Fibroblast of villous mesenchyme (primary cell): ENCODE measurements at regions not wholly inside any gene's neighbourhood (a gene's known extent, or its start where the extent isn't known, plus 50 kb on each side); places are given as distances from the start of the nearest gene placed in this dataset.

ENCODE experiments used
- DNase-seq: peaks from one replicate; pipeline ENCODE4 v3.0.0-alpha.2; 2010; ENCODE audit warnings: low read depth
- H3K4me3 ChIP-seq: 2 replicates; pipeline ENCODE4 v1.5.1; 2011; ENCODE audit warnings: low read depth, mild to moderate bottlenecking, low read length
- TF ChIP-seq, protein P1 (sequence below): IDR thresholded peaks from 2 replicates; pipeline ENCODE4 v1.5.1; 2012; ENCODE audit warnings: low read depth, mild to moderate bottlenecking, low read length; ENCODE audit not compliant: insufficient read depth

- TF ChIP-seq, protein P1, sequence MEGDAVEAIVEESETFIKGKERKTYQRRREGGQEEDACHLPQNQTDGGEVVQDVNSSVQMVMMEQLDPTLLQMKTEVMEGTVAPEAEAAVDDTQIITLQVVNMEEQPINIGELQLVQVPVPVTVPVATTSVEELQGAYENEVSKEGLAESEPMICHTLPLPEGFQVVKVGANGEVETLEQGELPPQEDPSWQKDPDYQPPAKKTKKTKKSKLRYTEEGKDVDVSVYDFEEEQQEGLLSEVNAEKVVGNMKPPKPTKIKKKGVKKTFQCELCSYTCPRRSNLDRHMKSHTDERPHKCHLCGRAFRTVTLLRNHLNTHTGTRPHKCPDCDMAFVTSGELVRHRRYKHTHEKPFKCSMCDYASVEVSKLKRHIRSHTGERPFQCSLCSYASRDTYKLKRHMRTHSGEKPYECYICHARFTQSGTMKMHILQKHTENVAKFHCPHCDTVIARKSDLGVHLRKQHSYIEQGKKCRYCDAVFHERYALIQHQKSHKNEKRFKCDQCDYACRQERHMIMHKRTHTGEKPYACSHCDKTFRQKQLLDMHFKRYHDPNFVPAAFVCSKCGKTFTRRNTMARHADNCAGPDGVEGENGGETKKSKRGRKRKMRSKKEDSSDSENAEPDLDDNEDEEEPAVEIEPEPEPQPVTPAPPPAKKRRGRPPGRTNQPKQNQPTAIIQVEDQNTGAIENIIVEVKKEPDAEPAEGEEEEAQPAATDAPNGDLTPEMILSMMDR: no peak
- H3K4me3 ChIP-seq: no peak overlapping the region
- peak; percentile 65 for DNase-seq
Measured at GRCh38 chr6:71388068-71388744, 99.6 kb downstream of the OGFRL1 start.

DNA sequence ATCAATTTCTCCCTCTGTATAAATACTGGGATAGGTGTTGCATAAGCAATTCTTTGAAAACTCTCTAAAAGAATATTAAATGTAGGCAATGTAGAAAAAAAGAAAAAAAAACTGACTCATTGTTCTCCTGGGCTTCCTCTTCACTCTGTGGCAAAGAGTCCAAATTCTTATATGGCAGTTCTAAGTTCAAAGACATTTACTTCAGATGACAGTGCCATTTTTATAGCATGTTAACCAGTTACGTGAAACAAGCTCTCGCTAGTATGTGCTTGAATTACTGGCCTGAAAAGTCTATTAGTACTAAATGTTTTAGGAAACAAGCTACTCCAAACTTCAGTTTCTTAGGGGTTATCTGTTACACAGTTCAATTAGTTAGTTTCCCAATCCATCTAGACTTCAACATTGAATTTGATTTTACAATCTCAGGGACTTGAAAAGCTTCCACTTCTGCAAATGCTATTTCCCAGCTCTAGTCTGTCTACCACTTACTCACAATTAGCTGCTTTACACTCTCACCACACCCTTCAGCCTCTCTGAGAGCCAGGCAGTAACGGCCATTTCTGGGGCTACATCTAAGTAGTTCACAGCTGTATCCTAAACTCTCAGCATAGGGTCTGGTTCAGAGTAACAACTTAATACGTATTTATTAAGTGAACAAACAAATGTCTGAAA is 100.4 kb downstream of the OGFRL1 start:
- TF ChIP-seq, protein P1: no peak
- no peak overlapping the region for H3K4me3 ChIP-seq
- no peak for DNase-seq

DNA sequence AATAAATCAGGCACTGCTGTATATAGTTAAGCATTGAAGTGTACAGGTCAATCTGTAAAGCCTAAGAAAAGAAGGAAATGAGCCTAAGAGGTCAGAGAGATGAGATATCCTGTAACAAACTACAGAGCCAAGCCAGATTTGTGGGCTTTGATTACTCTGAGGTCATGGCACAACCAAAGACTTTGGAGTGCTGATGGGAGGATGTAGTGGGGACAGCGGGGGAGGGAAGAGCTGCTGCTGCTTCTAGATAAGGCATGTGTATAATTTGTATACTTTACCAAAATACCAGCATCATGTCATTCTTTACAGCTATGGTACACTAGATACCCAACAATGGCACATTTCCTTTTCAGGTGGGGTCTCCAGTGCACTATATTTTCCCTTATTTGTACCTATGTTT is 102.5 kb downstream of the OGFRL1 start:
- no peak for DNase-seq
- H3K4me3 ChIP-seq: no peak overlapping the region
- TF ChIP-seq, protein P1: no peak

DNA sequence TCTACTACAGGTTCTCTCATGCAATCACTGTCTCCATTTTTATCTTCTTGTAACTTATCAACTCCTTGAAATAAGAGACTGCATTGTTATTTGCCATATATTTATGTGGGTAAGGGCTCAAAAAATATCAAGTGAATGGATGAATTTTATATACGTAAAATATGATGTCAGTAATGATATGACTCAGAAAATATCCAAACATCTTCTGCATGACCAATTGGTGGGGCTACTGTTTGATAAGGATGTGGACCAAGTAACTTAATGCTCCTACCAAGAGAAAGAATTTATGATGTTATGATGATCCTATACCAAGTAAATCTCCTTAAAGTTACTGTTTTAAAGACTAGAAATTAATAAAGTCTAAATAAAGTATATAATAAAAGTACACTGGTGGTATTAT is 103.7 kb downstream of the OGFRL1 start:
- peak; percentile 28 for DNase-seq
- TF ChIP-seq, protein P1: no peak
- no peak overlapping the region for H3K4me3 ChIP-seq

DNA sequence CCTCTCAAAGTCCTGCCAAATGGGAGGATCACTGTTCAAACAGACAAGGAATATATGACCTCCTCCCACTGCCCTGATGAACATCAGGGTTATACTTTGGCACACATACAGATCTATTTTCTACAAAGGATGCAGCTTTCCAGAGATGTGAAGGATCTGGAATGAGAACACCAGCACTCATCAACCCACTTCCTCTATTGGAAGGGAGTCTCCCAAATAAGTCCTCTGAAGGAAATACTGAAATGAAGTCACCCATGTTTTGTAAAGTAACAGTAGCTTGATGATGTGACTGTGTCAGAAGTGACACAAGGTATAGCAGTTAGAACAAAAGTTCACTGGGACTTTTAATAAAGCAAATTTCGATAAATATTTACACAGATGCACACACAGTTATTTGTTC is 104.9 kb downstream of the OGFRL1 start:
- TF ChIP-seq, protein P1: no peak
- H3K4me3 ChIP-seq: peak overlapping the region; percentile 7
- DNase-seq: peak; percentile 67

- peak; percentile 87 for DNase-seq
- no peak overlapping the region for H3K4me3 ChIP-seq
- TF ChIP-seq, protein P1: no peak
Measured at GRCh38 chr6:71393981-71394432, 105.4 kb downstream of the OGFRL1 start.
